Astrocyte (in vitro differentiated cells and primary cell): ENCODE measurements at regions not wholly inside any gene's neighbourhood (a gene's known extent, or its start where the extent isn't known, plus 50 kb on each side); places are given as distances from the start of the nearest gene placed in this dataset.

ENCODE experiments used
- EZH2 ChIP-seq: IDR thresholded peaks from 2 replicates; pipeline ENCODE4 v1.6.1; 2012; ENCODE audit warnings: mild to moderate bottlenecking, low read length, inconsistent platforms; ENCODE audit not compliant: insufficient read depth
- TF ChIP-seq, protein P1 (sequence below): IDR thresholded peaks from 2 replicates; pipeline ENCODE4 v1.5.1; 2011; ENCODE audit warnings: low read depth, mild to moderate bottlenecking, inconsistent platforms, low read length, moderate library complexity; ENCODE audit not compliant: insufficient read depth

DNA sequence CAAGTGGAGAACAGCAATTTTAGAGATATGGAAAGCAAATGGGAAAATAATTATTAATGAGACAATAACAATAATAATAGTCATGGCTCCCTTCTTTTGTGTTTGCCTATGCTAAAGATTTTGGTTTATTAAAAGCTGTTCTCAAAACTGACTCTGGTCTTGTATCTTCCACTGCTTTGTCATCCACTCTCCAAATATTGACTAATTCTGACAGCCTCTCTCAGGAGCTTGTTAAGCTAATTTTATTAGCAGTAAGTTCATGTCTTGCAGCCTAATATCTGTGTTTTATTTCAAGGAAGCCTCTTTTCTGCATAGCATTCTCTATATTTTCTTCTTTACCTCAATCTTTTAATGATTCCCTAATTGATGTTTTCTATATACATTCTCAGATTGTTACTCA lies 1419.8 kb downstream of the ARAP2 start:
- TF ChIP-seq, protein P1, sequence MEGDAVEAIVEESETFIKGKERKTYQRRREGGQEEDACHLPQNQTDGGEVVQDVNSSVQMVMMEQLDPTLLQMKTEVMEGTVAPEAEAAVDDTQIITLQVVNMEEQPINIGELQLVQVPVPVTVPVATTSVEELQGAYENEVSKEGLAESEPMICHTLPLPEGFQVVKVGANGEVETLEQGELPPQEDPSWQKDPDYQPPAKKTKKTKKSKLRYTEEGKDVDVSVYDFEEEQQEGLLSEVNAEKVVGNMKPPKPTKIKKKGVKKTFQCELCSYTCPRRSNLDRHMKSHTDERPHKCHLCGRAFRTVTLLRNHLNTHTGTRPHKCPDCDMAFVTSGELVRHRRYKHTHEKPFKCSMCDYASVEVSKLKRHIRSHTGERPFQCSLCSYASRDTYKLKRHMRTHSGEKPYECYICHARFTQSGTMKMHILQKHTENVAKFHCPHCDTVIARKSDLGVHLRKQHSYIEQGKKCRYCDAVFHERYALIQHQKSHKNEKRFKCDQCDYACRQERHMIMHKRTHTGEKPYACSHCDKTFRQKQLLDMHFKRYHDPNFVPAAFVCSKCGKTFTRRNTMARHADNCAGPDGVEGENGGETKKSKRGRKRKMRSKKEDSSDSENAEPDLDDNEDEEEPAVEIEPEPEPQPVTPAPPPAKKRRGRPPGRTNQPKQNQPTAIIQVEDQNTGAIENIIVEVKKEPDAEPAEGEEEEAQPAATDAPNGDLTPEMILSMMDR: no peak
- no peak for TF ChIP-seq EZH2
